Epidermal melanocyte (primary cell): ENCODE measurements at regions not wholly inside any gene's neighbourhood (a gene's known extent, or its start where the extent isn't known, plus 50 kb on each side); places are given as distances from the start of the nearest gene placed in this dataset.

Source experiments
- DNase-seq: peaks from one replicate; pipeline ENCODE4 v3.0.0; 2011; ENCODE audit warnings: low spot score; ENCODE audit not compliant: insufficient read length

DNA sequence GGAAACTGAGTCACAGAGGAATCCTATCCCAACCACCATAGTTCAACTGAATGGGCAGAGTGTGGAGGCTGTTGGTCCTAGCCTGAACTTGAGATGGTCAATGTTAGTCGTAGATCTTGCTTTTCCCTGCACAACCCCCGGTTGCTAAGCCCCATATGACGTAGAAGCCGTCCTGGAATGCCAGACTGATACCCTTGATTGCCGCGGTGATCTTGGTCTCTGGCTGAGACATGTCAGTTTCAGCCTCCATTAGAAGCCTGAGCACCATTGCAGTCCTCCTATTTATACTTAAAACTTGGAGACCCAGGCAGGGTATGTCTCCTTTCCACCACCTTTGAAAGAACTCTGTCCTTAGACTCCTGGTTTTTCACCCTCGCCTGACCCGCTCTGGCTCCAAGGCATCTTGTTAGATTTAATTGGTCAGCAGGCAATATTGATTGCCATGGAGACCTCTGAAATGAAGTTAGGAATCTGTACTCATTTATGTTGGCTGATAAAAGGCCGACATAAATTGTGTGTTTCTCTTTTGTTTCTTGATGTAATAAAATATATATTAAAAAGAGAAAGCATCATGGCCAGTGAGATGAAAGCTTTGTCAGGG lies 53.4 kb downstream of the RPLP1 start:
- no peak for DNase-seq

DNA sequence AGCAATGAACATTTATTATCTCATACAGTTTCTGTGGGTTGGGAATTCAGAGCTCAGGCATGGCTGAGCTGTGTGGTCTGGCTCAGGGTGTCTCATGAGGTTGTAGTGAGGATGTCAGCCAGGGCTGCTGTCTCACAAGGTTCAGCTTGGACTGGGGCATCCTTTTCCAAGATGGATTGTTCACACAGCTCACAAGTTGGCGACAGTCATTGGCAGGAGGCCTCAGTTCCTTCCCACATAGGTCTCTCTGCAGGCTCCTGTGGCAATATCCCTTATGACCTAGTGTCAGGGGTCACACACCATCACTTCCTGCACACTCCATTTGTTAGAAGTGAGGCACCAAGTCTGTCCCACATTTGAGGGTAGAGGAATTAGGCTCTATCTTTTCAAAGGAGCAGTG lies 56.0 kb downstream of the RPLP1 start:
- no peak for DNase-seq

DNA sequence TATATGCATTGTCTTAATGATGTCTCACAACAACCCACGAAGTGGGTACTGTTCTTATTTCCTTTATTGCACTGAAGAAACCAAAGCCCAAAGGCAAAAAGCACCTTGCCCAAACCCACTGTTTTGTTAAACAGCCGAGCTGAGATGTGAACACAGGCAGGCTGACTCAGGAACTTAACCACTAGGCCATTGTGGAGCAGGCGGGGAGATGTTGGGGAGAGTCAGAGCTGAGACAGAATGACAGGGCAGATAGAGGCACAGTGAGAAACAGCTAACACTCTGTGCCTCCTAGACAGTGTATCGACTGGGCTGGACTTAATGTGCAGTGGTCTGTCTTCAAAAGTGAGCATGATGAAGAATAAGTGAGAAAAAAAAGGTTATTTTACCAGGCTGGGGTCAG lies 56.5 kb downstream of the RPLP1 start:
- no peak for DNase-seq

DNA sequence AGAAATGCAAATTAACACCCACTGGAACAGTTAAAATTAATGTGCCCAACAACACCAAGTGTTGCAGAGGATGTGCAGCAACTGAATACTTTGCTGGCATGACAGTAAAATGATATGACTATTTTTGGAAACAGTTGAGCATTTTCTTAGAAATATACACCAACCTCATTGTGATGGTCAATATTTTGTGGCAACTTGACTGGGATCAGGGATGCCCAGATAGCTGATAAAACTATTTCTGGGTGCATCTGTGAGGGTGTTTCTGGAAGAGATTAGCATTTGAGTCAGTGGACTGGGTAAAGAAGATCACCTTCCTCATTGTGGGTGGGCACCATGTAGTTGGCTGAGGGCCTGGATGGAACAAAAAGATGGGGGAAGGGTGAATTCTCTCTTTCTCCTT lies 57.9 kb downstream of the RPLP1 start:
- DNase-seq: no peak

DNA sequence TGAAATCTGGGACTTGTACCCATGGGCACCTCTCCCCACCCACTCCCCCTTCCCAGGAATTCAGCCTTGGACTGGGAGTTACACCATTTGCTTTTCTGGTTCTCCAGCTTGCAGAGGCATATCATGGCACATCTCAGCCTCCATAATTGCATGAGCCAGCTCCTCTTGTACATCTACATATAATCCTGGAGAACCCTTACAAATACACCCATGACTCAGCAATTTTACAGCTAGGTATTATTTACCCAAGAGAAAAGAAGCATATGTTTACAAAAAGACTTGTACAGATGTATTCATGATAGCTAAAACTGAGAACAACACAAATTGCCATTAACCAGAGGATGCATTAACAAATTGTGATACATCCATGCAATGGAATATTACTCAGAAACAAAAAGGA lies 58.4 kb downstream of the RPLP1 start:
- no peak for DNase-seq

DNA sequence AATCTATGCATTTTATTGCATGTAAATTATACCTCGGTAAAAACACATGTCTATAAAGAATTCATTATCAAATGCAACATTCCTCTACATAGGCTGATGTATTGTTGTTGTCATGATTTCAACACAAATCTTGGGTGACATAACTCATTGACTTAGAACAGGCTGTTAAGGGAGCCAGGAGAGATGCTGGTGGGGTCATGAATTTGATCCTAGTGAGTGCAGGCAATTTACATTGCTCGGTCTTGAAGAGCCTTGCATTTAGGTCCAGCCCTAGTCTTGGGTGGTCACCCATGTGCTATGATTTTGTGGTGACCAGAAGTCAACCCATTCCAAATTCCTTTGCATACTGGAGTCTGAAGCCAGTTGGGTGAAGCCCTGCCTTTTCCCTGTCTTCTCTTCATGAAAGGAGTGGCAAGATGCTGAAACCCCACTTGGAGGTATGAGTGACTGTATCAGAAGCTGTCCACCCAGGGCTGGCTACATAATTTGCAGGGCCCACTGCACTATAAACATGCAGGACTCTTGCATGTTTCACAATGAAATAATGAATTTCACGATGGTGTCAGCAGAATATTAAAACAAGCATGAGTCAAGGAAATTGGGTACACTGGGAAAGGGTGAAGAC lies 59.2 kb downstream of the RPLP1 start:
- DNase-seq: no peak

DNA sequence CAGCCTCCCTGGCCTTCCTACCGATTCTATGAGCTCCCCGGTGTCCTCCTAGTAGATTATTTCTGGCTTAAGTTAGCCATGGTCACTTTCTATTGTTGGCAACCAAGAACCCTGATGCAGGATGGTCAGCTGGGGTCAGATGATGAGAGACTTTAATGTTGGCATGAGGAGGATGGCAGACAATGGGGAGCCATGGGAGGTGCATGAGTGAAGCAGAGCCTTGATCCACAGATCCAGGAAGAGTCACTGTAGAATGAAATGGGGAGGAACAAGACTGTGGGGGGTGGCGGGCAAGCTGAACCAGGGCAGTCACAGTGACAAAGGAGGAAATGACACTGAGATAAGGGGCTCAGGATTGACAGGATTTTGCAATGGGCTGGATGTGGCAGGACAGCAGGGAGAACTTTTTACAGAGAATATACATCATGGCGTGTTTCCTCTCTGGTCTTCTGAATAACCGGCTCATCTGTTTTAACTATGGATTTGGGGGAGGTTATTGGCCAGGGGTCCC lies 60.9 kb downstream of the RPLP1 start:
- DNase-seq: no peak

DNA sequence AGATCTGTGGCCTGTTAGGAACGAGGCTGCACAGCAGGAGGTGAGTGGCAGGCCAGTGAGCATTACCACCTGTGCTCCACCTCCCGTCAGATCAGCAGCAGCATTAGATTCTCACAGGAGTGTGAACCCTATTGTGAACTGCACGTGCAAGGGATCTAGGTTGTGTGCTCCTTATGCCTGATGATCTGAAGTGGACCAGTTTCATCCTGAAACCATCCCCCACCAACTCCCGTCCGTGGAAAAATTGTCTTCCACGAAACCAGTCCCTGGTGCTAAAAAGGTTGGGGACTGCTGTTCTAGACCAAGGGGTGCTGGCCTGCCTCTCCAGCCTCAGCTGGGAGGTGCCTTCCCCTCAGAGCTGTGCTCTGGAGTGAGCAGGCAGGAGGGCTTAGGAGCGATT lies 61.4 kb downstream of the RPLP1 start:
- no peak for DNase-seq

DNA sequence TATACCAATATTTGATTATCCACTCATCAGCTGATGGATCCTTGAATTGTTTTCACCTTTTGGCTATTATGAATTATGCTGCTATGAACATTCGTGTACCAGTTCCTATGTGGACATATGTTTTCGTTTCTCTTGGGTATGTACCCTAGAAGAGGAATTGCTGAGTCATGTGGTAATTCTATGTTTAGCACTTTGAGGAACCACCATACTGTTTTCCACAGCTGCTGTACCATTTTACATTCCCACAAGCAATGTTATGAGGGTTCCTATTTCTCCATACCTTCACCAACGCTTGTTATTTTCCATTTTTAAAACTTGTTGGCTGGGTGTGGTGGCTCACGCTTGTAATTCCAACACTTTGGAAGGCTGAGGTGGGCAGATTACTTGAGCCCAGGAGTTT lies 62.9 kb downstream of the RPLP1 start:
- no peak for DNase-seq

DNA sequence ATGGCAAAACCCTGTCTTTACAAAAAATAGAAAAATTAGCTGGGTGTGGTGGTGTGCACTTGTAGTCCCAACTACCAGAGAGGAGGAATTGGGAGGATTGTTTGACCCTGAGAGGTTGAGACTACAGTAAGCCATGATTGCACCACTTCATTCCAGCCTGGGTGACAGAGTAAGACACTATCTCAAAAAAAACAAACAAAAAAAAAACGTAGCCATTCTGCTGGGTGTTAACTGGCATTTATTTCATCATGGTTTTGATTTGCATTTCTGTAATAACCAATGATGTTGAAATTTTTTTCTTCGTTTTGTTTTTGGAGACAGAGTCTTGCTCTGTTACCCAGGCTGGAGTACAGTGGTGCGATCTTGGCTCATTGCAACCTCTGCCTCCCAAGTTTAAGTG lies 63.3 kb downstream of the RPLP1 start:
- no peak for DNase-seq

DNA sequence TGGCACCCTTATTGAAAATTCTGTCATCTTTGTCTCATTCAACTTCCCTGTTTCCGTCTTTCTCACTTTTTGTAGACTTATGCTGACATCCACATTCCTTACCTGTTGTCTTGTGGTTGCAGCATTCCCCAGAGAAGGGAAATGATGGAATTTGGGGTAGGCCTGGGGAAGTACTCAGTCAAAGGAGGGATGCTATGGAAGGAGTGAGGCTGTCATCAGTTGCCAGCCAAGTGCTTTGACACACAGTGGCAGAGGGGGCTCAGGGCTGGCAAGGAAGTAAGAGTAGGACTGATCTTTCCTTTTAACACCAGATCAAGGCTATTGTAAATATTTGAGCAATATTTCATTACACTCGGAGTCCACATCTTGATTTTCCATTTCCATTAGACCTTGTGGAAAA lies 64.4 kb downstream of the RPLP1 start:
- no peak for DNase-seq

DNA sequence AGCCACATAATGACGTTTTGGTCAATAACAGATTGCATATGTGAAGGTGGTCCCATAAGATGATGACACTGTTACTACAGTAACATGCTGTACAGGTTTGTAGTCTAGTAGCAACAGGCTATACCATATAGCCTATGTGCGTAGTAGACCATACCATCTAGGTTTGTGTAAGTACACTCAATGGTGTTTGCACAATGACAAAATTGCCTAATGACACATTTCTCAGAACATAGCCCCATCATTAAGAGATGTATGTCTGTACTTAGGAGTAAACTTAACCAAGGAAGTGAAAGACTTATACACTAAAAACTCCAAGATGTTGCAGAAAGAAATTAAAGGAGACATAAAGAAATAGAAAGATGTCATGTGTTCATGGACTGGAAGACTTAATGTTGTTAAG lies 66.2 kb downstream of the RPLP1 start:
- no peak for DNase-seq

DNA sequence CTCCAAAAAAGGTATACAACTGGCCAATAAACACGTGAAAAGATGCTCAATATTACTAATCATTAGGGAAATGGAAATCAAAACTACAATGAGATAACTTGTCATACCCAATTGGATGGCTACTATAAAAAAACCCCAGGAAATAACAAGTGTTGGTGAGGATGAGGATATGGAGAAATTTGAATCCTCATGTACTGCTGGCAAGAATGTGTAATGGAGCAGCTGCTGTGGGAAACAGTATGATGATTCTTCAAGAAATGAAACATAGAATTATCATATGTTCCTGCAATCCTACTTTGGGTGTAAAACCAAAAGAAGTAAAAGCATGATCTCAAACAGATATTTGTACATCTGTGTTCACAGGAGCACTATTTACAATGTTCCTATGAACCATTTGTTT lies 67.4 kb downstream of the RPLP1 start:
- DNase-seq: no peak

DNA sequence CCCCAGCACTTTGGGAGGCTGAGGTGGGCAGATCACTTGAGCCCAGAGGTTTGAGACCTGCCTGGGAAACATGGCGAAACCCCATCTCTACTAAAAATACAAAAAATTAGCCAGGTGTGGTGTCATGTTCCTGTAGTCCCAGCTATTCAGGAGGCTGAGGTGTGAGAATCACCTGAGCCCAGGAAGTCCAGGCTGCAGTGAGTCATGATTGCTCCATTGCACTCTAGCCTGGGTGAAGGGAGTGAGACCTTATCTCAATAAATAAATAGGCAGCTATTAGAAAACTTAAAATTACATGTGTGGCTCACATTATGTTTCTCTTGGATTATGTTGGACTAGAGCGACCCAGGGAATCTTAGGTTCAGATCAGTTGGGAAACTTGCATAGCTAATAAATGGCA lies 69.7 kb downstream of the RPLP1 start:
- DNase-seq: no peak

DNA sequence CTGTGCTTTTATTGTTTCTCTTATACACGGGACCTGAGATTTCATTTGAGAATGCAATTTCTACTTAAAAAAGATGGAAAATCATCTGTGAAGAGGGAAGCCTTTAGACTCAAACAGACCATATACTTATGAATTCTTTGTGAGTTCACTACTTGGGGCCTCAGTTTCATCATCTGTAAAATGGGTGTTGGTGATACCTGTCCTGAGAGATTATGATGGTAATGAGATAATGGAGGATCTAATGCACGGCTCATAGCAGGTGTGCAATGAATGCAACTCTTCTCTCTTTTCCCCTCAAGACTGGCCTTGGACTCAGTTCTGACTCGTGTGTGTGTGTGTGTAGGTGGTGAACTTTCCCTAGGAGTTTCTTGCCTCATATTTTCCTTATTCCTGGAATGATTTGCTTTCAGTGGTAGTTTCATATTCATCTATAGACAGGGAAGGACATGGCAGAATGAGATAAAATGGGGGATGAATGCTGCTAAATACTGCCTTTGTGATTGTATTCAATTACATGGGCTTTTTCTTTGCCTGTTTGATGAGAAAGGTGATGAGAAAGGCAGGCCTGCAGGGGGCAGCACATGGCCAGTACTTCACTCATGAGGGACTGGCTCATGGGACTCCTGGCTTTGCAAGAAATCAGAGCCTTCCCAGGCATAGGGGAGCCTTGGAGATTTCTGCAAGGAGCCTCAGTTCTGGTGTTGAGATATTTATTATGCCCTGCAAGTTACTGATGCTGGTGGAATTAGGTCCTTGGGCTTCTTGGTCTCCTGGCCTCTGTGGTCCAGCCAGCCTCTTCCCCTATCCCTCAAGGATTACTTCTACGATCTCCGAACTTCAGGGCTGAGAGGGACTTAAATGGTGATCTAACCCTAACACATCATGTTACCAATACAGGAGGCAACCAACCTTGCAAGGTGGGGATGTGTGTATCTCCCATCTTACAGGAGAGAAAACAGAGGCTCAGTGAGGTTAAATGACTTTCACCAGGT lies 70.7 kb downstream of the RPLP1 start:
- peak; percentile 68 for DNase-seq

DNA sequence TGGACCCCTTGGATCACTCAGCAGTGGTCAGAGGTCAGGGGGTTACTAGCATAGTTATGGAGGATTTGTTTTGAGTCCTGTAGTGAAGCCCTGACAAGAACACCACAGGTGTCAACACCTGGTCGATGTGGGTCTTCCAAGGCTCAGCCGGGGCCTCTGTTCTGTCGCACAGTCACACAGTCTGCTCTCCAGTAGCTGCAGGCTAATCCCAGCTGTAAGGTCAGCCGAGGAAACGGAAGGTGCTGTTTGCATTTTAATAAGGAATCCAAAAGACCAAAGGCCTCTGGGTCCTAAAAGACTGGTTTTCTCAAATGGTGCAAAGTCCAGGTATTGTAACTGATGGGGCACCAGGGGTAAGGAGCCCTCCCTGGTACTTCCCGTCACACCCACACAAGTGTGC lies 71.7 kb downstream of the RPLP1 start:
- no peak for DNase-seq

DNA sequence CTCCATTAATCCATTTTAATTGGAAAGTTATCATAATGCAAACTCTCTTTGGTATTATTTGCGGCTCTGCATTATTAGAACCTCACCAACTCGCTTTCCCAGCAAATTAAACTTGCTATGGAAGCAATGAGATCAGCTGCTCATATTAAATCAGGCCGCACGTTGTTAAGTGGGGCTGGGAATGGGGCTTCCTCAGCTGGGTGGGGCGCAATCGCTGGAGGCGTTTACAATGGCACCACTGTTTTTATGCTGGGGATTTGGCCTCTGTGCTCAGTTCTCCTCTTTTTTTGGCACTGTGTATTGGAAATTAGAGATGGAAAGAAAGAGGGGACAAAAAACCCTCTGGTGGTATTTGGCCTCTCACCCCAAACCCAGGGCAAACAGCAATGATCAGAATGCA lies 72.2 kb downstream of the RPLP1 start:
- DNase-seq: no peak

DNA sequence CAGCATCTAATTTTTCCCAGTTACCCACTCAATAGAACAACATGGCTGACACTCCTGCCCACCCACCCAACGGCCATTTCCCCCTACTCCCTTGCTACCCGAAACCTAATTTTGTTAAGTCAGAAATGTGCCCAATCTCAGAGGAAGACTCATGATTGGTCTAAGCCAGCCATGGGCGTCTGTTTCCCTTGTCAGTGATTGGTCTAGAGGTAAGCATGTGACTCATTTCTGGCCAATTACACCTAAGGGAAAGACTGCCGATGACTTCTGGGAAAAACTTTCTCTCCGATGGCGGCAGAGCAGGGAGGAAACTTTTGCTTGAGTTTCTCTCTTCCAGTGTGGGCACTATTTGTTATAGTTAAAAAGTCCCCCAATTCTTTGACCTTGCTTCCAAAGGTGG lies 72.9 kb downstream of the RPLP1 start:
- DNase-seq: no peak

DNA sequence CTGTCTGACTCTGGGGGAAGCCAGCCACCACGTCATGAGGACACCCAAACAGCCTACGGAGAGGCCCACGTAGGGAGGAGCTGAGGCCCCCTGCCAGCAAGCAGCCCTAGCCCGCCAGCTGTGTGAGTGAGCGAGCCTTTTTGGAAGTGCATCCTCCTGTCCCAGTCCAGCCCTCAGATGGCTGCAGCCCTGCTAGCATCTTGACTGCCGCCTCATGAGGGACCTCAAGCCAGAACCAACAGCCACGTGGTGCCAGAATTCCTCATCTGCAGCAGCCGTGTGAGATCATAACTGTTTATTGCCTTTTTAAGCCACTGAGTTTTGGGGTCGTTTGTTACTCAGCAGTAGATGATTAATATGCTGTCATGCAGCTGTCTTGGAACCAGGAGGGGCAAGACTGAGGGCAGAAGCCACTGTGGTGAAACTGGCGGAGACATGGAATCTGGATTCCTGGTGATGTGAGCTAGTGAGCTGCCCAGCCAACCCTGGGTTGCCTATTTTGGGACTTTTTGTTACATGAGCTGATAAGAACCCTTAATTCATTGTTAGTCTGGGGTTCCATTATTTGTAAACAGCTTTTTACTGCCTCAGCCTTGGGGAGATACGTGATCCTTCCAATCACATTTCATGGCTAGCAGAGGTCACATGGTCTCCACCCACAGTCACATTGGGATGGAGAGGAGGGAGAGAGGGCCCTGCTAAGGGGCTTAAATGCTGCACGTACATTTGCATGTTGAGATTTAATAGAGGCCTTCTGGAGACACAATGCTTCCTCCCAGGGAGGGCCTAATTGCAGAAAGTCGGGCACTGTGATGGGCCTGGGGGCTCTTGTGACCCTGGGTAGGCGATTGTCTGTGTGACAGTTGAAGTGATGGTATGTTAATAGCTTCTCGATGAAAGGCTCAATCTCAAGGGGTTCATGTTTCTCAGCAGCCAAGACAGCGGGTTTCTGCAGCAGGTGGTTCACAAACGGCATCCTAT lies 73.8 kb downstream of the RPLP1 start:
- no peak for DNase-seq

DNA sequence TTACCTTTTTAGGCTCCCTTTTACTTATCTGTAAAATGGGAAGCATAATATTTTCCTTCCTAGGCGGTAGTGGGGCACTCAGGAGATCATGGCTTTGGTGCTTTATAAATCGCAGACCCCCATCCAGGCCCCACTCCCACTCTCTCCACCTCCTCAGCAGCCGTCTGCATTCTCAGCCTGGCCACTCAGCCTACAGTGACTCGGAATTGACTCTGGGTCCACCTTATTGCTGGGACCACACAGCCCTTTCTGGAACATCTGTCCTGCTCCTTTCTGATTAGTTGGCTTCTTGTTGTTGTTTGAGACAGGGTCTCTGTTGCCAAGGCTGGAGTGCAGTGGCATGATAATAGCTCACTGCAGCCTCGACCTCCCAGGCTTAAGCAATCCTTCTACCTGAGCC lies 76.5 kb downstream of the RPLP1 start:
- no peak for DNase-seq

DNA sequence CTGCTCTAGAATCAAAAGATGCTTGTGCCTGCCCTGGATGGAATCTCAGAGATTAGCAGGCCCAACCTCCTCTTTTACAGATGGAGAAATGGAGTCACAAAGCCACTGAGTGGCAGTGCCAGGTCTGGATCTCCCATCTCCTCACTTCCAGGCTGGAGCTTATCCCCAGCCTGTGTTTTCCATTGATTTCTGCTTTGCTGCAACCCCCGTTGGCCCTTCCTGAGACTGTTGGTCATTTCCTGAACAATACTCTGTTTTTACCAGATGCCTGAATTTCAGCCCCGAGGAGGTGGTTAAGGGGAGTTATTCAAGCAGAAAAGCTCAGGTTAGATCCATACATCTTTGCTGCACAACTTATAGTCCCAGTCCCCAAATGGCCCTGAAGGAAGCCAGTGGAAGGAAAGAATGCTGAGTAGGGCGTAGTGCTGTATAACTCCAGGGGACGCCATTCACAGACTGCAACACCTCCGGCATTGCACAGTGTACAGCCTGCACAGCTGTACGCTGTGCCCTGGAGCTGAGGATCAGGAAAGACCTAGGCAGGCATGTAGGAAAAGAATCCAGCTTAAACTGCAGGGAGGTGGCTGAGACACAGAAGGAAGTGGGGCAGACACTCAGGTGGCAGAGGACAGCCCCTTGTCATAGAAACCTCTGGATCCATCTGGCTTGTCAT lies 77.5 kb downstream of the RPLP1 start:
- DNase-seq: no peak
